ENCODE measurements at regions not wholly inside any gene's neighbourhood (a gene's known extent, or its start where the extent isn't known, plus 50 kb on each side); places are given as distances from the start of the nearest gene placed in this dataset.
"Not testable (repeated sequence)": the region's sequence is repeated elsewhere in the genome, so short reads cannot be mapped to it uniquely, and the experiment has no call there.

GRCh38 chr3:76267851-76268380 lies 482.6 kb upstream of the ZNF717 start:
- Histone ChIP-seq H3K27me3 (ENCODE audit: insufficient read depth, low read length) (no peaks in the 10 kb centered on the region), H2AFZ (ENCODE audit: low read depth, low read length) (no peak overlapping the region), H3K4me1 (ENCODE audit: insufficient read depth, low read length) (no peaks in the 10 kb centered on the region)

GRCh38 chr3:76293856-76294255 lies 508.5 kb upstream of the ZNF717 start:
- Histone ChIP-seq H3K4me3 (ENCODE audit: low read length) (no peak overlapping the region), H3K9me3 (ENCODE audit: low read length) (no peaks in the 10 kb centered on the region), H3K4me1 (ENCODE audit: insufficient read depth, low read length) (no peaks in the 10 kb centered on the region), H3K27me3 (ENCODE audit: insufficient read depth, low read length) (no peaks in the 10 kb centered on the region), H3K36me3 (ENCODE audit: insufficient read depth, low read length) (no peaks in the 10 kb centered on the region), H2AFZ (ENCODE audit: low read depth, low read length) (no peak overlapping the region)

More at GRCh38 chr3:76267851-76268380, 482.6 kb upstream of the ZNF717 start:
- Histone ChIP-seq H3K36me3 (ENCODE audit: insufficient read depth, low read length) (no peaks in the 10 kb centered on the region), H3K9me3 (ENCODE audit: low read length) (no peaks in the 10 kb centered on the region), H3K4me3 (ENCODE audit: low read length) (no peak overlapping the region)

GRCh38 chr3:76300746-76301145 lies 515.4 kb upstream of the ZNF717 start:
- Histone ChIP-seq H3K9me3 (ENCODE audit: low read length) (no peaks in the 10 kb centered on the region), H3K27me3 (ENCODE audit: insufficient read depth, low read length) (no peaks in the 10 kb centered on the region), H2AFZ (ENCODE audit: low read depth, low read length) (no peak overlapping the region), H3K36me3 (ENCODE audit: insufficient read depth, low read length) (no peaks in the 10 kb centered on the region), H3K4me3 (ENCODE audit: low read length) (no peak overlapping the region), H3K4me1 (ENCODE audit: insufficient read depth, low read length) (no peaks in the 10 kb centered on the region)

DNA sequence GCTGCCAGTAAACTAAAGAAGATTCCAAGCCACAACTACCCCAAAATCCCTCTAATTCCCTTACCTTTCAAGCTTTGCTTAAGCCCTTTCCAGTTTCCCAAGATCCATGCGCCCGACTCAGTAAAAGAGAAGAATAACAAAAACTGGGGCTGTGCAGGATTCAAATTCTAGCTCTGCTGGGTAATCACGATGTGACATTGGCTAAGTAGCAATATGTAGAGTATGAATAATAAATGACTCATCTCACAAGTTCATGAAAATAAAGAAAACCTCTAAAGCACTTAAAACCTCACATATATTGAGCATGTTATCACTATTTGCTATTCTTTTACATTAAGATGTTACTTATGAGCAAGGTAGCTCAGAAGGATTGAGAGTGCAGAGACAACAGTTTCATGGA lies 522.2 kb upstream of the ZNF717 start:
- no peaks in the 10 kb centered on the region for H3K27me3 ChIP-seq (ENCODE audit: insufficient read depth, low read length)
- no peak overlapping the region for H2AFZ ChIP-seq (ENCODE audit: low read depth, low read length)
- no peak overlapping the region for H3K4me3 ChIP-seq (ENCODE audit: low read length)
- no peaks in the 10 kb centered on the region for H3K9me3 ChIP-seq (ENCODE audit: low read length)
- H3K4me1 ChIP-seq (ENCODE audit: insufficient read depth, low read length): no peaks in the 10 kb centered on the region
- H3K36me3 ChIP-seq (ENCODE audit: insufficient read depth, low read length): no peaks in the 10 kb centered on the region

- no peak overlapping the region for H2AFZ ChIP-seq (ENCODE audit: low read depth, low read length)
- no peak overlapping the region for H3K4me3 ChIP-seq (ENCODE audit: low read length)
- no peaks in the 10 kb centered on the region for H3K9me3 ChIP-seq (ENCODE audit: low read length)
- H3K36me3 ChIP-seq (ENCODE audit: insufficient read depth, low read length): no peaks in the 10 kb centered on the region
- H3K27me3 ChIP-seq (ENCODE audit: insufficient read depth, low read length): no peaks in the 10 kb centered on the region
- H3K4me1 ChIP-seq (ENCODE audit: insufficient read depth, low read length): no peaks in the 10 kb centered on the region
These were observed 523.2 kb upstream of the ZNF717 start for GRCh38 chr3:76308541-76308940.

DNA sequence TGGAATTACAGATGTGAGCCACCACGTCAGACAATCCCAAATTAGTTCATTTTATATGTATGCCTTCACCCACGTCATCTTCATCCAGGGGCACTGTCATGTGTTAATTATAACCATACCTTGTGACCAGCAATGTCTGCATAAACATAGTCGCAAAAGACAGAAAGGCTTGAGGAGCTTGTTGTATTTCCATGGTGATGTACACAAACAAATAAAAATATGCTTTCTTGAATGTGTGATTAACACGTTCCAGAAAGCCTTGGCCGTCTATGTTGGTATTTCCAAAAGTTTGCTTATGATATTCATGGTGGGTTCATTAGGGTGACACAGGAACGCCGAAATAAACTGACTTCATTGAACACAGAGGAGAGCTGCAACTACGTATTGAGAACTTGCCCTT lies 524.7 kb upstream of the ZNF717 start:
- no peaks in the 10 kb centered on the region for H3K9me3 ChIP-seq (ENCODE audit: low read length)
- H3K4me1 ChIP-seq (ENCODE audit: insufficient read depth, low read length): no peaks in the 10 kb centered on the region
- no peaks in the 10 kb centered on the region for H3K36me3 ChIP-seq (ENCODE audit: insufficient read depth, low read length)
- H3K27me3 ChIP-seq (ENCODE audit: insufficient read depth, low read length): no peaks in the 10 kb centered on the region
- no peak overlapping the region for H3K4me3 ChIP-seq (ENCODE audit: low read length)
- H2AFZ ChIP-seq (ENCODE audit: low read depth, low read length): no peak overlapping the region

- H3K36me3 ChIP-seq (ENCODE audit: insufficient read depth, low read length): no peaks in the 10 kb centered on the region
- H3K9me3 ChIP-seq (ENCODE audit: low read length): no peaks in the 10 kb centered on the region
- no peak overlapping the region for H2AFZ ChIP-seq (ENCODE audit: low read depth, low read length)
- H3K4me1 ChIP-seq (ENCODE audit: insufficient read depth, low read length): no peaks in the 10 kb centered on the region
- no peak overlapping the region for H3K4me3 ChIP-seq (ENCODE audit: low read length)
- no peaks in the 10 kb centered on the region for H3K27me3 ChIP-seq (ENCODE audit: insufficient read depth, low read length)
These were observed 525.3 kb upstream of the ZNF717 start for GRCh38 chr3:76310667-76311066.

DNA sequence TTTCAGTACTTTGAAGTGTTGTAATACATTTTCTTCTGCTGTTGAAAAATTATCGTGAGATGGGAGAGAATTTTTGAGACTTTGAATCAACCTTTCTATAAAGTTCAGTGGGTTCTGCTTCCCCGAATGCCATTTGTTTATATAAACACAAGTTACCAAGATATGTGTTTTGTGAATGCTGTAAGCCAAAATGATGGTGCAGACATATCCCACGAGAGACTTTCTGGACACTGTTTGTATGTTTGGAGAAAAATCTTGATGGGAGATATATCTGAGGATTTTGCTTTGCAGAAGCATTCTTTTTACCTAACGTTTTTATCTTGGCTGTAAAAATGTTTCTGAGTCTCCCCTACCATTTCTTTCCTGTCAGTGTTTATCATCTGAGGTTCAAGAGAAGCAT lies 526.6 kb upstream of the ZNF717 start:
- no peaks in the 10 kb centered on the region for H3K4me1 ChIP-seq (ENCODE audit: insufficient read depth, low read length)
- H3K4me3 ChIP-seq (ENCODE audit: low read length): no peak overlapping the region
- no peaks in the 10 kb centered on the region for H3K9me3 ChIP-seq (ENCODE audit: low read length)
- H3K36me3 ChIP-seq (ENCODE audit: insufficient read depth, low read length): no peaks in the 10 kb centered on the region
- H2AFZ ChIP-seq (ENCODE audit: low read depth, low read length): peak overlapping the region; percentile 4
- no peaks in the 10 kb centered on the region for H3K27me3 ChIP-seq (ENCODE audit: insufficient read depth, low read length)

- H3K27me3 ChIP-seq (ENCODE audit: insufficient read depth, low read length); H3K9me3 ChIP-seq (ENCODE audit: low read length): not testable (repeated sequence)
These were observed 530.6 kb upstream of the ZNF717 start for GRCh38 chr3:76315906-76316305.

GRCh38 chr3:76321614-76322013 lies 536.3 kb upstream of the ZNF717 start:
- Histone ChIP-seq H3K36me3 (ENCODE audit: insufficient read depth, low read length) (no peaks in the 10 kb centered on the region), H3K27me3 (ENCODE audit: insufficient read depth, low read length) (no peaks in the 10 kb centered on the region), H2AFZ (ENCODE audit: low read depth, low read length) (no peak overlapping the region), H3K4me1 (ENCODE audit: insufficient read depth, low read length) (no peaks in the 10 kb centered on the region), H3K4me3 (ENCODE audit: low read length) (no peak overlapping the region), H3K9me3 (ENCODE audit: low read length) (no peaks in the 10 kb centered on the region)

More at GRCh38 chr3:76315906-76316305, 530.6 kb upstream of the ZNF717 start:
- not testable (repeated sequence) for H3K36me3 ChIP-seq (ENCODE audit: insufficient read depth, low read length); H2AFZ ChIP-seq (ENCODE audit: low read depth, low read length); H3K4me1 ChIP-seq (ENCODE audit: insufficient read depth, low read length); H3K4me3 ChIP-seq (ENCODE audit: low read length)

DNA sequence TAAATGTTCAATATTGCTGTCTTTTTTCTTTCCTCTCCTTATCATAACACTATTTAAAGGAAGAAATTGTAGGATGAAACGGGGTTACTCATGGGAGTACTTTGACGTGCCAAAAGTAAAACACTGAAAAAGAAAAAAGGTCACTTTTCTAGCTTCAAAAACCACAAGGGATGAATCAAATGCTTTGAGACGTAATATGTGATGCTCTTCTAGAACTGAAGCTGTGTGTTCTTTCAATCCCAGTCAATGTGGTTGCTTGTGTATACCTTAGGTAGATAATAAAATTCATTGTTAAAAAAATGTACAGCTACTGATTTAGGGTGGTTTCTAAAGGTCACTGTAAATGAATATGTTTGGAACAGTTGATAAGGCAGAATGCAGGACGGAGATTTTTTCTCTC lies 538.8 kb upstream of the ZNF717 start:
- no peak overlapping the region for H2AFZ ChIP-seq (ENCODE audit: low read depth, low read length)
- no peaks in the 10 kb centered on the region for H3K4me1 ChIP-seq (ENCODE audit: insufficient read depth, low read length)
- no peaks in the 10 kb centered on the region for H3K36me3 ChIP-seq (ENCODE audit: insufficient read depth, low read length)
- no peak overlapping the region for H3K4me3 ChIP-seq (ENCODE audit: low read length)
- H3K9me3 ChIP-seq (ENCODE audit: low read length): no peaks in the 10 kb centered on the region
- H3K27me3 ChIP-seq (ENCODE audit: insufficient read depth, low read length): no peaks in the 10 kb centered on the region

DNA sequence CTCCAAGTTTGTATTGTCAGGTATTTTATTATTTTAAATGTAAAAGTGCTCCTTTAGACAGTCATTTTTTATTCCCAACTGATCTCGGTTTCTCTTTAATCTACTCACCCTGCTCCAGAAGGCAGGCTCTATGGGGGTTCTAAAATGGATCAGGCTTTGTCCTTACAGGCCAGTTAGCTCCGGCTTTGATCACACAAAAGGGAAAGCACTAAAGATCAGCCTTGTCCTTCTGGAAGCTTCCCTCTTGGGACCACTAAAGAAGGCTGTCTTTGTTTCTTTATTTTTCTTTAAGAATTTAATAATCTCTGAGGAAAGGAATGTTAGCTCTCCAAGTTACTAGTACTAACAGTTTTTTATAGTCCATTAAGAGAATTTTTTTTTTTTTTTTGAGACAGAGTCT lies 560.5 kb upstream of the ZNF717 start:
- H3K27me3 ChIP-seq (ENCODE audit: insufficient read depth, low read length): no peaks in the 10 kb centered on the region
- H2AFZ ChIP-seq (ENCODE audit: low read depth, low read length): no peak overlapping the region
- no peaks in the 10 kb centered on the region for H3K9me3 ChIP-seq (ENCODE audit: low read length)
- no peaks in the 10 kb centered on the region for H3K36me3 ChIP-seq (ENCODE audit: insufficient read depth, low read length)
- no peak overlapping the region for H3K4me3 ChIP-seq (ENCODE audit: low read length)
- no peaks in the 10 kb centered on the region for H3K4me1 ChIP-seq (ENCODE audit: insufficient read depth, low read length)

DNA sequence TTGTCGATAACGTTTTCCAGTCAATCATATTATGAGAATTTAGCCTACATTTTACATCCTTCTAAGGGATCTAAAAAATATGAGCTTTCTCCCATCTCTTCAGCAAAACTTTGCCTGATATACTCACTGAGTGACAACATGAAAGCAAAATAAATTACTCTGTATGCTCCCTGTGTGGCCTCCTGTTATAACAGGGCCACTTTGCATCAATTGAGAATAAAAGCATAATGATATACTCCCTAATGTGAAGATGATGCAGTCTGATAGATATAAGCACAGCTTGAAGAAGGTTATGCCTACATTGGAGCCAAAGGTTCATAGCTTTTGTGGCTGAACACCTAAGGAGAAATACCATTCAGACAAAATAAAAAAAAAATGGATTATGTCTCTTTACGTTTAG lies 561.3 kb upstream of the ZNF717 start:
- Histone ChIP-seq H3K9me3 (ENCODE audit: low read length) (no peaks in the 10 kb centered on the region), H3K4me3 (ENCODE audit: low read length) (no peak overlapping the region), H3K4me1 (ENCODE audit: insufficient read depth, low read length) (no peaks in the 10 kb centered on the region), H2AFZ (ENCODE audit: low read depth, low read length) (no peak overlapping the region), H3K27me3 (ENCODE audit: insufficient read depth, low read length) (no peaks in the 10 kb centered on the region), H3K36me3 (ENCODE audit: insufficient read depth, low read length) (no peaks in the 10 kb centered on the region)

GRCh38 chr3:76349715-76350480 lies 564.5 kb upstream of the ZNF717 start:
- Histone ChIP-seq H3K36me3 (ENCODE audit: insufficient read depth, low read length) (no peaks in the 10 kb centered on the region), H3K27me3 (ENCODE audit: insufficient read depth, low read length) (no peaks in the 10 kb centered on the region), H3K9me3 (ENCODE audit: low read length) (no peaks in the 10 kb centered on the region), H2AFZ (ENCODE audit: low read depth, low read length) (no peak overlapping the region), H3K4me3 (ENCODE audit: low read length) (no peak overlapping the region), H3K4me1 (ENCODE audit: insufficient read depth, low read length) (no peaks in the 10 kb centered on the region)

All from neuron (in vitro differentiated cells).